ENCODE measurements at regions not wholly inside any gene's neighbourhood (a gene's known extent, or its start where the extent isn't known, plus 50 kb on each side); places are given as distances from the start of the nearest gene placed in this dataset.
"Not testable (repeated sequence)": the region's sequence is repeated elsewhere in the genome, so short reads cannot be mapped to it uniquely, and the experiment has no call there.

- no peak for DNase-seq (ENCODE audit: insufficient read length, low spot score)
- FAIRE-seq: no peak
Observed at GRCh38 chr3:62926494-62926893, 51.3 kb upstream of the CADPS start.

GRCh38 chr3:62928256-62928655, 53.0 kb upstream of the CADPS start:
- DNase-seq (ENCODE audit: insufficient read length, low spot score) (no peak), FAIRE-seq (no peak)

- no peak for FAIRE-seq
Observed at GRCh38 chr3:62929771-62930170, 54.6 kb upstream of the CADPS start.

GRCh38 chr3:62935793-62936192, 60.6 kb upstream of the CADPS start:
- DNase-seq (ENCODE audit: insufficient read length, low spot score) (no peak), FAIRE-seq (no peak)

More at GRCh38 chr3:62929771-62930170, 54.6 kb upstream of the CADPS start:
- no peak for DNase-seq (ENCODE audit: insufficient read length, low spot score)

- DNase-seq (ENCODE audit: insufficient read length, low spot score) (no peak), FAIRE-seq (no peak)
Observed at GRCh38 chr3:62936626-62937254, 61.5 kb upstream of the CADPS start.

GRCh38 chr3:62938583-62938982, 63.4 kb upstream of the CADPS start:
- DNase-seq (ENCODE audit: insufficient read length, low spot score) (no peak), FAIRE-seq (no peak)

GRCh38 chr3:62939707-62940106, 64.5 kb upstream of the CADPS start:
- DNase-seq (ENCODE audit: insufficient read length, low spot score) (no peak), FAIRE-seq (no peak)

GRCh38 chr3:62940771-62941563, 65.8 kb upstream of the CADPS start:
- FAIRE-seq (no peak), DNase-seq (ENCODE audit: insufficient read length, low spot score) (no peak)

GRCh38 chr3:62942227-62942626, 67.0 kb upstream of the CADPS start:
- no peak for FAIRE-seq

GRCh38 chr3:62942764-62943163, 67.5 kb upstream of the CADPS start:
- FAIRE-seq (no peak), DNase-seq (ENCODE audit: insufficient read length, low spot score) (no peak)

More at GRCh38 chr3:62942227-62942626, 67.0 kb upstream of the CADPS start:
- DNase-seq (ENCODE audit: insufficient read length, low spot score): no peak

- DNase-seq (ENCODE audit: insufficient read length, low spot score): no peak
- FAIRE-seq: no peak
Observed at GRCh38 chr3:62948921-62949320, 73.7 kb upstream of the CADPS start.

- no peak for FAIRE-seq
- DNase-seq (ENCODE audit: insufficient read length, low spot score): no peak
Observed at GRCh38 chr3:62950210-62950609, 75.0 kb upstream of the CADPS start.

- FAIRE-seq: no peak
- DNase-seq (ENCODE audit: insufficient read length, low spot score): no peak
Observed at GRCh38 chr3:62951037-62951613, 75.9 kb upstream of the CADPS start.

- FAIRE-seq: not testable (repeated sequence)
Observed at GRCh38 chr3:62951880-62952279, 76.7 kb upstream of the CADPS start.

GRCh38 chr3:62954580-62954979, 79.4 kb upstream of the CADPS start:
- DNase-seq (ENCODE audit: insufficient read length, low spot score) (no peak), FAIRE-seq (no peak)

More at GRCh38 chr3:62951880-62952279, 76.7 kb upstream of the CADPS start:
- DNase-seq (ENCODE audit: insufficient read length, low spot score): not testable (repeated sequence)

GRCh38 chr3:62955126-62955525, 79.9 kb upstream of the CADPS start:
- no peak for DNase-seq (ENCODE audit: insufficient read length, low spot score)

GRCh38 chr3:62956411-62956810, 81.2 kb upstream of the CADPS start:
- FAIRE-seq: no peak
- no peak for DNase-seq (ENCODE audit: insufficient read length, low spot score)

More at GRCh38 chr3:62955126-62955525, 79.9 kb upstream of the CADPS start:
- no peak for FAIRE-seq

GRCh38 chr3:62961874-62962556, 86.8 kb upstream of the CADPS start:
- no peak for DNase-seq (ENCODE audit: insufficient read length, low spot score)
- no peak for FAIRE-seq

- no peak for FAIRE-seq
Observed at GRCh38 chr3:62962714-62963113, 87.5 kb upstream of the CADPS start.

GRCh38 chr3:62965311-62965710, 90.1 kb upstream of the CADPS start:
- DNase-seq (ENCODE audit: insufficient read length, low spot score) (no peak), FAIRE-seq (no peak)

More at GRCh38 chr3:62962714-62963113, 87.5 kb upstream of the CADPS start:
- DNase-seq (ENCODE audit: insufficient read length, low spot score): no peak

- DNase-seq (ENCODE audit: insufficient read length, low spot score) (no peak), FAIRE-seq (no peak)
Observed at GRCh38 chr3:62968128-62968527, 92.9 kb upstream of the CADPS start.
